ENCODE measurements at regions not wholly inside any gene's neighbourhood (a gene's known extent, or its start where the extent isn't known, plus 50 kb on each side); places are given as distances from the start of the nearest gene placed in this dataset.
"Not testable (repeated sequence)": the region's sequence is repeated elsewhere in the genome, so short reads cannot be mapped to it uniquely, and the experiment has no call there.

DNA sequence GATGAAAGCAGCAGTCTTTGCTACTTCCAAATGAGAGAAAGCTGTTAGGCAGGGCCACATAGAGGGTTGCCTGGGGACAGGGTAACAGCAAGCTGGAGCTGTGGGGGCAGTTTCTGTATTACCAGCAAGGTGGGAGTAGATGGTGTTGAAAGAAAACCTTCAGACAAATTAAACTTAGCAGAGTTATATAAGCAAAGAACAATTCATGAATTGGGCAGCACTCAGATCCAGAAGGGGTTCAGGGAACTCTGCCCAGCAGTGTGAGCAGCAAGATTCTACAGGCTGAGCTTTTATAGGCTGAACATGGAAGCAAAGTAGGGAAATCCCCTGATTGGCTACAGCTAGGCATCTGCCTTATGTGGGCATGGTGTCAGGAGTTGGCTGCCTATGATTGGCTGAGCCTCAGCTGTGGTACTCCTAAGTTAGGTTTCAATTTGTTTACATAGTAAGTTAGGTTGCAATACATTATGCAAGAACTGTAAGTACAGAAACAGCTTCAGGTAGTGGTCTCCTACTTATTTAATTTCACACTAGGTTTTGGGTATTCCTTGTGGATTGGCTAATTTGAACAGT is 64.1 kb upstream of the TMPRSS2 start:
- DNase-seq (ENCODE audit: insufficient read length, low spot score) (no peak), FAIRE-seq (no peak)
- TF ChIP-seq, protein P1, sequence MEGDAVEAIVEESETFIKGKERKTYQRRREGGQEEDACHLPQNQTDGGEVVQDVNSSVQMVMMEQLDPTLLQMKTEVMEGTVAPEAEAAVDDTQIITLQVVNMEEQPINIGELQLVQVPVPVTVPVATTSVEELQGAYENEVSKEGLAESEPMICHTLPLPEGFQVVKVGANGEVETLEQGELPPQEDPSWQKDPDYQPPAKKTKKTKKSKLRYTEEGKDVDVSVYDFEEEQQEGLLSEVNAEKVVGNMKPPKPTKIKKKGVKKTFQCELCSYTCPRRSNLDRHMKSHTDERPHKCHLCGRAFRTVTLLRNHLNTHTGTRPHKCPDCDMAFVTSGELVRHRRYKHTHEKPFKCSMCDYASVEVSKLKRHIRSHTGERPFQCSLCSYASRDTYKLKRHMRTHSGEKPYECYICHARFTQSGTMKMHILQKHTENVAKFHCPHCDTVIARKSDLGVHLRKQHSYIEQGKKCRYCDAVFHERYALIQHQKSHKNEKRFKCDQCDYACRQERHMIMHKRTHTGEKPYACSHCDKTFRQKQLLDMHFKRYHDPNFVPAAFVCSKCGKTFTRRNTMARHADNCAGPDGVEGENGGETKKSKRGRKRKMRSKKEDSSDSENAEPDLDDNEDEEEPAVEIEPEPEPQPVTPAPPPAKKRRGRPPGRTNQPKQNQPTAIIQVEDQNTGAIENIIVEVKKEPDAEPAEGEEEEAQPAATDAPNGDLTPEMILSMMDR (IDR thresholded peaks at IDR 0.05; ENCODE audit: insufficient read depth, missing control alignments) = no peak

DNA sequence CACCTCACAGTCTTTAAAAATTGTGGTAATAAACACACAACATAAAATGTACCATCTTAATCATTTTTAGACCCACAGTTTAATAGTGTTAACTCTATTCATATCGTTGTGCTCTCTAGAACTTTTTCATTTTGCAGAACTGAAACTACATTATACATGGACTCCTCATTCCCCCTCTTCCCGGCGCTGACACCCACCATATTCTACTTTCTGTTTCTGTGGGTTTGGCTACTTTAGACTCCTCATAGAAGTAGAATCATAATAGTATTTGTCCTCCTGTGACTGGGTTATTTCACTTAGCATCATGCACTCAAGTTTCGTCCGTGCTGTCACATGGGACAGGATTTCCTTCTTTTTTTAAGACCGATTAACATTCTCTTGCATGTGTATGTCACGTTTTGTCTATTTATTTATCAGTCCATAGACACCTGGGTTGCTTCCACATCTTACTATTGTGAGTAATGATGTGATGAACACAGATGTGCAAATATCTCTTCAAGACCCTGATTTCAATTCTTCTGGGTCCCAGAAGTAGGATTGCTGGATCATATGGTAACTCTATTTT is 62.9 kb upstream of the TMPRSS2 start:
- FAIRE-seq (no peak), DNase-seq (ENCODE audit: insufficient read length, low spot score) (no peak)

DNA sequence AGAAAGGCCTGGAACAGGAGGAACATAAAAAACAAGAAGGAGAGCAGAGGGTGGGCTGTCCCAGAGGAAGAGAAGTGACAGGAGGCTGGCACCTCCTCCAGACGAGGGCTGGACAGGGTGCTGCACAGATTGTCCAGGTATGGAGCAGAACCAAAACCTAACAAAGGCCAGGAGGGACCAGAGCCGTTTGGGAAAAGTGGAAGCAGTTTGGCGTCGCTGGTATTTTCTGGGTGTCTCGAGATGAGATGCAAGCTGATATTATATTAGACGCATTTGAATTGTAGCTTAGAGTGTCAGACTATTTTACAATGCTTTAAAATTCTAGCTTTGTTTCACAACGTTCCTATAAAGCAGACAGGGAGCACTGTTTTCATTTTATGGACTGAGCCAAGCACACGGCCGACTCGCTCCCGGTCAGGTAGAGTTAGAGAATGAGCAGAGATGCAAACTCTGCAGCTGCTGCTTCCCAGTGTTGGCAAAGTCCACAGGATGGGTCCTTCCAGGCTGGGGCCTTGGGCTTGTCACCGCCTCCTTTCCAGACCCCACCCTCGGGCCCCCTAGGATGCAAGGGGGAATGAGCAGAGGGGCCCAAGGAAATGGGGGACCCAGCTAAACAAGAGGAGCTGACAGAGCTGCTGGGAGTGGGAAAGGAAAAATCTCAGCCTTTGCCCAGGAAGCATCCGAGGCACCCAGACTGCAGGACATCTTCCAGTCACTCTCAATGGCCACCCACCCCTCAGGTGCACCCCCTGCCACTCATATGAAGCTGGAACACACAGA is 60.8 kb upstream of the TMPRSS2 start:
- DNase-seq (ENCODE audit: insufficient read length, low spot score) (no peak), FAIRE-seq (no peak)
- TF ChIP-seq, protein P1 (IDR thresholded peaks at IDR 0.05; ENCODE audit: insufficient read depth, missing control alignments) = no peak

More for the DNA sequence above, 62.9 kb upstream of the TMPRSS2 start:
- TF ChIP-seq, protein P1 (IDR thresholded peaks at IDR 0.05; ENCODE audit: insufficient read depth, missing control alignments) = no peak

DNA sequence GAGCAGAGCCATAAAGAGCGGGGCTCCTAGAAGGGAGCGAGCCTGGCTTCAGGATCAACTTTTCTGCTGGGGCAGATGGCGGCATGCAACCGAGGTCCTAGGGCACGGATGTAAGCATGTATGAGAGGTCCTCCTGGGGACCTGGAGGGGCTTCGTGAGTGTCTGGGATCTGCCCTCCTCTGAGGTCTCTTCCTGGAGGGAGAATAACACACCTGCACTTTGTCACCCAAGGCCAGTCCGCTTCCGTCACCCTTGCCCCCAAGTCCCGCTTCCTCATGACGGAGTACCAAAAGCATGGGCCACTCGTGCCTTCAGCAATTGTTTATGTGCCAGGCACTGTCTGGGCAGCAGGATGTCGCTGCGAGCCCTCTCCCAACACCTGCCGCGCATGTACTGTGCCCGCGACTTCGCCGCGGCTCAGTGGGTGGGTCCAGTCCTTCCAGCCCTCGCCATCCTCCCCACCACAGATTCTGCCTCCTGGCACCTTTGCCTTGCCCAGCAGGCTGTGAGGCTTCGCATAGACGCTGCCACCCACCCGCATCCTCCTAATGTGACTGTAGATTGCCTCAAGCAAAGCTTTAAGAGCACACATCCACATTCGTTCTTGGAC is 60.0 kb upstream of the TMPRSS2 start:
- FAIRE-seq = no peak
- DNase-seq (ENCODE audit: insufficient read length, low spot score) = no peak
- TF ChIP-seq, protein P1 (IDR thresholded peaks at IDR 0.05; ENCODE audit: insufficient read depth, missing control alignments) = no peak

DNA sequence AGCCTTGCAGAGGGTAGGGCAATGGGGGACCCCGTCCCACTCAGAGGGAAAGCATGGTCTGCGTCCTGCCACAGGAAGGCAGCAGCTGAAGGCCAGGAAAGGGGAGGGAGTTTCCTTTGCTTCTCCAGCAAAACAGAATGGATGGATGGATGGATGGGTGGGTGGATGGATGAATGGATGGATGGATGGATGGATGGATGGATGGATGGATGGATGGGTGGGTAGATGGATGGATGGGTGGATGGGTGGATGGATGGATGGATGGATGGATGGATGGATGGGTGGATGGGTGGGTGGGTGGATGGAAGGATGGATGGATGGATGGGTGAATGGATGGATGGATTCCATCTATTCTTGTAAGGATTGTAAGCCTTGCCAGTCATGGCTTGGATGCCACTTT is 59.3 kb upstream of the TMPRSS2 start:
- not testable (repeated sequence) for FAIRE-seq; DNase-seq (ENCODE audit: insufficient read length, low spot score)

DNA sequence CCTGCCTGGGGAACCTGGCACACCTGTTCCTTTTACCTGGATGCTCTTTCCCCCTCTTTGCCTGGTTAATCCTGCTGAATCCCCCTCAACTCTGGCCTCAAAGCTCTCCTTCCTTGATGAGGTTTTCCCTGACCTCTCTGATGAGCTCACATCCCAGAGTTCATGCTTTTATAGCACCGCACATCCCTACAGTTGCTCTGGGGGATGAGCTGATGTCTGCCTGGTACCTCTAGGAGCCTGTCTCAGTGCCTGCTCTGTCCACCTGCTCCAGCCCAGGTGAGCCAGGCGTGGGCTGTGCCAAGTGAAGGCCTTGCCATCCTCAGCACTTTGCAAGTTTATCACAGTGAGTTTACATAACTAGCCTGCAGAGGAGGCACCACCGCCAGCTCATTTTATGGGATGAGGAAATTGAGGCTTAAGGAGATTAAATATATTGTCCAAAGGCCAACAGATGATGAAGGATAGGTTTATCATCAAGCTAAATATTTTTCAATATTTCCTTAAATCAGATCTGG is 58.6 kb upstream of the TMPRSS2 start:
- TF ChIP-seq, protein P1 (IDR thresholded peaks at IDR 0.05; ENCODE audit: insufficient read depth, missing control alignments) = no peak
- DNase-seq (ENCODE audit: insufficient read length, low spot score) (no peak), FAIRE-seq (no peak)

DNA sequence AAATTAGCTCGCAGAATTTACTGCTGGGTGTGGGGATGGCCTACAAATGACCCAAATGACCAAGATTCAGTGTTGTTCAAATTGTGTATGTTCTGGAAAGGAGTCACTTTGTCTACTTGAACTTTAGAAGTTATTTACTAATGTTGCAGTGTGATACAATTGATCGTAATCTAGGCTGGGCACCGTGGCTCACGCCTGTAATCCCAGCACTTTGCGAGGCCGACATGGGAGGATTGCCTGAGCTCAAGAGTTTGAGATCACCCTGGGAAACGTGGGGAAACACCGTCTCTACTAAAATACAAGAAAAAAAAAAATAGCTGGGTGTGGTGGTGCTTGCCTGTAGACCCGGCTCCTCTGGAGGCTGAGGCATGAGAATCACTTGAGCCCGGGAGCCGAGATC is 57.6 kb upstream of the TMPRSS2 start:
- TF ChIP-seq, protein P1 (IDR thresholded peaks at IDR 0.05; ENCODE audit: insufficient read depth, missing control alignments) = no peak
- no peak for DNase-seq (ENCODE audit: insufficient read length, low spot score)
- no peak for FAIRE-seq

Data from D721Med (cell line).